Activated CD4-positive, alpha-beta T cell treated with anti-CD3 and anti-CD28 coated beads for 4 hours (primary cell): ENCODE measurements at regions not wholly inside any gene's neighbourhood (a gene's known extent, or its start where the extent isn't known, plus 50 kb on each side); places are given as distances from the start of the nearest gene placed in this dataset.

ENCODE experiments used
- DNase-seq, 2 donors: peaks; one replicate each; pipeline ENCODE4 v3.0.0-alpha.2; 2020

- no peak for DNase-seq
Measured at GRCh38 chr16:87245511-87245910, 71.7 kb downstream of the C16orf95 start.

GRCh38 chr16:87246269-87247065 lies 70.7 kb downstream of the C16orf95 start:
- no peak for DNase-seq

GRCh38 chr16:87248714-87249113 lies 68.5 kb downstream of the C16orf95 start:
- DNase-seq, result no peak

- DNase-seq, result no peak
Measured at GRCh38 chr16:87249425-87249824, 67.8 kb downstream of the C16orf95 start.

- no peak for DNase-seq
Measured at GRCh38 chr16:87250431-87250960, 66.7 kb downstream of the C16orf95 start.

GRCh38 chr16:87252269-87252970 lies 64.8 kb downstream of the C16orf95 start:
- no peak for DNase-seq
